IgD-negative memory B cell (primary cell): ENCODE measurements at regions not wholly inside any gene's neighbourhood (a gene's known extent, or its start where the extent isn't known, plus 50 kb on each side); places are given as distances from the start of the nearest gene placed in this dataset.

Experiments used
- H3K27ac Mint-ChIP-seq, 3 donors: one replicate each; pipeline ENCODE4 v1.8.0; 2020 to 2022; ENCODE audit warnings: mild to moderate bottlenecking in 3 of 3, mixed read lengths in 3 of 3, moderate library complexity in 1 of 3
- H3K27me3 Mint-ChIP-seq: one replicate; pipeline ENCODE4 v1.8.0; 2021; ENCODE audit warnings: mixed read lengths
- H3K36me3 Mint-ChIP-seq: one replicate; pipeline ENCODE4 v1.8.0; 2020; ENCODE audit warnings: mild to moderate bottlenecking, mixed read lengths
- H3K4me1 Mint-ChIP-seq, 3 donors: one replicate each; pipeline ENCODE4 v1.8.0; 2020 to 2022; ENCODE audit warnings: mixed read lengths in 3 of 3, mild to moderate bottlenecking in 1 of 3
- H3K4me3 Mint-ChIP-seq, 4 donors: one replicate each; pipeline ENCODE4 v1.8.0; 2020 to 2022; ENCODE audit warnings: mild to moderate bottlenecking in 4 of 4, mixed read lengths in 4 of 4, moderate library complexity in 3 of 4
- H3K9me3 Mint-ChIP-seq, 3 donors: one replicate each; pipeline ENCODE4 v1.8.0; 2020 to 2021; ENCODE audit warnings: mixed read lengths in 3 of 3, mild to moderate bottlenecking in 1 of 3

DNA sequence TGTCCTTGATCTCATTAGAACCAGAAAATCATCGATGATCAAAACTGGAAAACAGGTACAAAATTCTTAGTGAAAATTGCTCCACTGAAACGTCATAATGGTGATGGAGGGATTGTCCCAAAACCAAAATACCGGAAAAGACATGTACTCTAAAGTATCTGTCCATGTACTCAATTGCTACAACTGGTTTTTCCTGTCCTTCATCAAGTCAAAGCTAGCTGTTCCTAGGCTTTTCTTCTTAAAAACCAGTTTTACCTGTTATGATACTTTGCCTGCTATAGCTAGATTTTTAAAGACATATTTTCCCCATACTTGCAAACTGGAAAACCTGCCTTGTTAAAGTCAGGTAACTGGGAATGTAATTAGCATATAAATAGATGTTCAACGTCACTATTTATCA is 50.5 kb upstream of the LRRC1 start:
- Mint-ChIP-seq H3K9me3 (no peaks in the 10 kb centered on the region), H3K4me1 (no peaks in the 10 kb centered on the region), H3K27ac (no peak overlapping the region), H3K4me3 (no peak overlapping the region), H3K27me3 (peaks cover 2% of the 10 kb centered on the region), H3K36me3 (peaks cover 1% of the 10 kb centered on the region)

DNA sequence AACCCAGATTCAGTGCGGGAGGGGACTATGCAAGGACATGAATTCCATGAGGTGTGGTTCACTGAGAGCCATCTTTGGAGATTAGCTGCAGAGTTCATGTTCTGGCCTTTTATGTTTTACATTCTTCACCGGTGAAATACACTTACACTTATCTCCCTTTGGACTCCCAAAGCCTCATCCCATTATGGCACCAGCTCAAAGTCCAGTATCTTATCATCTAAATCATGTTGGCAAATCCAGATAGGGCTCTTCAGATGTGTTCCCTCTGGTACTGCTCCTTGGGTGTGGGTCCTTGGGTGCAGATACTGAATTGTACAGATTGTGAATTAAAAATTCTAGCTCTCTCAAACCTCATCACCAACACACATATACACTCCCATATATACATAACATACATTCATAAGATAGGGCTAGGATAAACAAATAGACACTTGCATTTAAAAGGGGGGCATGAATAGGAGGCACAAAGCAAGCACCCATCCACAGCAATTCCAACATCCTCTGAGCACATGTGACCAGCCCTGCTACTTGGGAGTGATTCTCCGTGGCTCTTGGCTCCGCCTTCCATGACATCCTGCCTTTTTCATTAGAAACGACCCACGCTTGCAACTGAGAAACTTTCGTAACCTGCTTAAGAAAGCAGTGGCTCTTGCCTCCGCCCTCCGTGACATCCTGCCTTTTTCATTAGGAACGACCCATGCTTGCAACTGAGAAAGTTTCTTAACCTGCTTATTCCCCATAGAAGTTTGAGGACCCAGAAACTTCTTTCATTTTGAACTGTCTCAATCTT is 53.6 kb upstream of the LRRC1 start:
- Mint-ChIP-seq H3K9me3 (no peaks in the 10 kb centered on the region), H3K36me3 (peaks cover 1% of the 10 kb centered on the region), H3K27me3 (peaks cover 6% of the 10 kb centered on the region), H3K4me3 (no peak overlapping the region), H3K4me1 (no peaks in the 10 kb centered on the region), H3K27ac (no peak overlapping the region)

DNA sequence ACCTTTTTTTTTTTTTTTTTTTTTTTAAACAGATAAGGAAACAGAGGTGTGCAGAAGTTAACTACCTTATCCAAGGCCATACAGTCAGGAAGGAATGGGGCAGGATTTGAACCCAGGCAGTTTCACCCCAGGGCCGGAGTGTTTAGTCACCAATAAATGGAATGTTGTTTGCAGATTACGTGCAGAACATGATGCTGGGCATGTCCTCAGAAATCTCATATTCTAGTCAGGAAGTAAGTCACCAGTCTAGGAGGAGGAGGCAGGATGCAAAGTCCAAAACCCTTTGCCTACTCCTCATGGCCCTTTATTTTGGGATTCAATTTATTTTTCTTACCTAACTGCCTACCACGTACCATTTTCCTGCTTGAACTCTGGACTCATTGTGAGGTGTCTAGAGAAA is 57.1 kb upstream of the LRRC1 start:
- no peak overlapping the region for H3K4me3 Mint-ChIP-seq
- H3K4me1 Mint-ChIP-seq: peaks cover 0 to 4% (median 4%) of the 10 kb centered on the region in 3 donors
- H3K36me3 Mint-ChIP-seq: no peaks in the 10 kb centered on the region
- peaks cover 9% of the 10 kb centered on the region for H3K27me3 Mint-ChIP-seq
- no peaks in the 10 kb centered on the region for H3K9me3 Mint-ChIP-seq
- no peak overlapping the region for H3K27ac Mint-ChIP-seq

DNA sequence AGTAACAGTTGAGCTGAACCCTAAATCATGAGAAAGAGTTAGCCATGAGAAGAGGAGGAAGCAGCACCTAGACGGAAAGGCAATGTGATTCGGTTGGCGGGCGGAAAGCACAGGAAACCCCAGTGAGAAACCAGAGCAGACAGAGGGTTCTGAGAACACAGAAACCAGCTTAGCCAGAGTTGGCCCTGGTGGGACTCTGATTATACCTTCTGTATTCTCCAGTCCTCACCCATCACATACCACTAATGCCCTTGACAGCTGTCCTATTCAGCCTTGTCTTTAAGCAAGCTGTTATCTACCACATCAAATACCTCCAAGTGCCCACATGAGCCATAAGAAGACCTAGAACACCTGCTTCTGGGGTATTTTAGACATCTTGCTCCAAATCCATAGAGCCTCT is 58.9 kb upstream of the LRRC1 start:
- Mint-ChIP-seq H3K36me3 (no peaks in the 10 kb centered on the region), H3K4me3 (no peak overlapping the region), H3K27ac (no peak overlapping the region), H3K9me3 (no peaks in the 10 kb centered on the region), H3K4me1 (peaks cover 0 to 4% (median 4%) of the 10 kb centered on the region in 3 donors), H3K27me3 (peaks cover 9% of the 10 kb centered on the region)

DNA sequence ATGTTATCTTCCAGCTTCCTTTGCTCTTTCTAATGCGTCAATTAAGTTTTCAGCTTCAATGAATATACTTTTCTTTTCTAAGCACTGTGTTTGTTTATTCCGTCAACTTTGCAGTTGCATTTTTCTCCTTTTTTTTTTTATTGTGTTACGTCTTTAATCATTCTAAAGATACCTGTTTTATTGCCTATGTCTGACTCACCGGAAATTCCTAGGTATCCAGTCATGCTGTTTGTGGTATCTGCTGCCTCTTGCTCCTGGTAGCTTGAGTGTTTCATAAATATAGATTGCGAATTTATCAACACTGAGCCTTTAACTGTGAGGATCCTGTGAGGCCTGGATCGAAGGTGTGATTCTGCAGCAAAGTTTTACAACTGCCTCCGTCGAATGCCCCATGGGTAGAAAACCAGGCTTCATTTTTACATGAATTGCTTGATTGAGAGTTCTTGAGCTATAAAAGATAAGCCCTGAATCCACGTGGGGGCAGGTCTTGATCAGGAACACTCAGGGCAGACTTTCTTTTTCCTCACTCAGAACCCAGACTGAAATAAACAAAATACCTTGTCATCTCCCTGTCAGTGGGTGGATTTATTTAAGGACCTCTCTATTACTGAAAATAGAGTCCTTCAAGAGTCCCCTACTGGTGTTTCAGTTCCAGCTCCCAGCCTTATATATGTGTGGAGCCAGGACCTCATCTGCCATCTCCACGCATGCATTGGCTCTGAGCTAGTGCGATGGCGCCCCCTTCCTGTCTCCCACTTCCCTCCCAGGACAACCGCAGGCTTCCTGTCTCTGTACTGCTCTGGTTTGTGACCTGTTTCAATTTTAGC is 60.1 kb upstream of the LRRC1 start:
- no peak overlapping the region for H3K27ac Mint-ChIP-seq
- H3K4me3 Mint-ChIP-seq: no peak overlapping the region
- H3K36me3 Mint-ChIP-seq: no peaks in the 10 kb centered on the region
- peaks cover 0 to 4% (median 4%) of the 10 kb centered on the region in 3 donors for H3K4me1 Mint-ChIP-seq
- H3K9me3 Mint-ChIP-seq: no peaks in the 10 kb centered on the region
- peaks cover 9% of the 10 kb centered on the region for H3K27me3 Mint-ChIP-seq

DNA sequence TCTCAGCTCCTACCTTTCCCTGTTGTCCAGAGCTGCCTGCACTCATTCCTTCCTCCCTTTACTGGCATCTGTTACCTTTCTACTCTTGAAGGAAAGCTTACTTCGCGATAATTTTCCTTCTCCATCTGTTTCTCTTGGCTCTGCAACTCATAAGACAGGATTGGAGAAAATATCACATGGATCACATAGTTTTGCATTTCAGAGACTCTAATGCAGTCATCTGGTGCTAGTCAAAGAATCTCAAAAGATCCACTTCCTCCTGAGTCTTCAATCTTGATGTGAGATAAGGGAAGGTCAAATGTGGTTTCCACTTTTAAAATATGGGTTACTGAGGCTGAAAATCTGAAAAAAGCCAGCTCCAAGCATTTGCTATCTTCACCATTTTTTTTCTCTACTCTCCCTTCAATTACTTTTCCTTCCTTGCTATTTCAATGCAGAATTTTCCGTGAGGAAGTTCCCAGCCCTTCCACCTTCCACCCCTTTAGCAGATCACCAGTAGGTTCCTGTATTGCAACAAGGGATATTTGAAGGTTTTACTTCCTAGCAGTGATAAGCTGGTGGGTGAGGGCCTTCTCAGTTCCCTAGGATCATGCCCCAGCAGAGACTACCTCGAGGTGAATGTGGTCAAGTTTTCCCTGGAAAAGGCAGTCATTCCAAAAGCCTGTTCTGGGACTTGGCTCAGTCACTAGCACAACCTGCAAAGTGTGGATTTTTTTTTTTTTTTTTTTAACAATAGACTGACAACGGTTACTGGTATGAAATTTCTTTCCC is 62.8 kb upstream of the LRRC1 start:
- peaks cover 5% of the 10 kb centered on the region for H3K27me3 Mint-ChIP-seq
- no peak overlapping the region for H3K4me3 Mint-ChIP-seq
- H3K9me3 Mint-ChIP-seq: no peaks in the 10 kb centered on the region
- peaks cover 0 to 9% (median 4%) of the 10 kb centered on the region in 3 donors for H3K4me1 Mint-ChIP-seq
- no peak overlapping the region for H3K27ac Mint-ChIP-seq
- no peaks in the 10 kb centered on the region for H3K36me3 Mint-ChIP-seq

DNA sequence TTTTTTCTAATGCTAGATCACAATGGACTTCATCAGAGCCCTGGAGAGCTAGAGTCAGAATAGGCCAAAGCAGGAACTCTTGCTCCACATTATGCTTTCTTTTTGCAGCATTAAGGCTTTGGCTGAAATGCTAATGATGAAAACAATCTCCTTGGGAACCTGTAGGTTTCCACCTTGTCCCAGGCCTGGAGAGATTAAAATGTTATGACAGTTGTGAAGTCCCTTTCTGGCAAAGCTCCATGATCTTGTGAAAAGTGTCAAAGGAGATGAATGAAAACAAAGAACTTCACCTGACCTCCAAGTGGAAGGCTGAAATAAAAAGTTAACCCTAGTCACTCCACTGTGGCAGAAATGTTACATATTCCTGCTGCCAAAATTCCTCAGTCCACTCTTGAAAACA is 64.0 kb upstream of the LRRC1 start:
- H3K27ac Mint-ChIP-seq: no peak overlapping the region
- no peak overlapping the region for H3K4me3 Mint-ChIP-seq
- H3K9me3 Mint-ChIP-seq: no peaks in the 10 kb centered on the region
- peaks cover 3 to 9% (median 3%) of the 10 kb centered on the region in 3 donors for H3K4me1 Mint-ChIP-seq
- no peaks in the 10 kb centered on the region for H3K36me3 Mint-ChIP-seq
- peaks cover 4% of the 10 kb centered on the region for H3K27me3 Mint-ChIP-seq

DNA sequence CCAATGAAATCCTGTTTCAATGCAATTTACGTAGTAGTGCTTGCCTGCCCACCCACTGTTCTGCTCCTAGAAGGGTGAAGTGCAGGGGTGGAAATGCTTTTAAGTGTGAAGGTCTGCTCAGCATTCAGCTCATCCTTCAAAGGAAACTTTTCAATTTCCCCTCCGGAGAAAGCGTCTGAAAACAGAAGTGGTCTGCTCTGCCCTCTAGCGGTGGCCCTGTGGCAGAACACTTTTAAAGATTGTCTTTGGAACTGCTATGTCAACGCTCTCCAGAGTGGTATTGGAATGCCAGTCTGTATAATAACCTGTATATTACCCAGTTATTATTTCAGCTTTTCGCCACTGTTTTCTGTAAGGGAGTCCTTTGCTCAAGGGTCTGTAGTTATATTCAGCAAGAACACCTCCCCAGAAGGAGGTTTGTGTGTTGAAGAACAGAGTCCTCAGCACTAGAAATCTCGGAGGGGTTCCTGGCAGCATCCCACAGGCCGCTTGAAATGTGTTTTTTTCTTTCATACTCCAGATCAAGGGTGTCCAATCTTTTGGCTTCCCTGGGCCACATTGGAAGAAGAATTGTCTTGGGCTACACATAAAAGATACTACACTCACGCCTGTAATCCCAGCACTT is 63.1 kb upstream of the KLHL31 start:
- H3K27me3 Mint-ChIP-seq: peaks cover 2% of the 10 kb centered on the region

DNA sequence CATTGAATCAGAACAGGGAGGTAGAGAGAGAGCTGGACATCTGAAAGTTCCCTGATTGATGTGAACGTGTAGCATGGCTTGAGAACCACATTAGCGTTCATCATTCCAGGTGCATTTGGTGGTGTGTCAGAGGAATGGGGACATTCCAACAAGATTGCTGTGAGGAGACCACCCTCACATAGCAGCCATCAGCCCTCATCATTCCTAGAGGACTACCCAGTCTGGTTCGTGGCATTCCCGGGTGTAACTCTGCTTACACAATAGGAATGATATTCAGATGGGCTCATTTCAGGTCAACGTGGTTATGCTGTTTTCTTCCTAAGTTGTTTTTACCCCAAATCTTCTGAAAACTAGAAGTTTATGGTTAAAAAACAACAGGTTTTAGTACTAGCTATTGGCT is 62.2 kb upstream of the KLHL31 start:
- Mint-ChIP-seq H3K27me3 (peaks cover 2% of the 10 kb centered on the region), H3K9me3 (no peaks in the 10 kb centered on the region), H3K4me1 (peaks cover 0 to 4% (median 4%) of the 10 kb centered on the region in 3 donors), H3K36me3 (no peaks in the 10 kb centered on the region), H3K27ac (peak overlapping the region in 1 of 3 donors; percentile 40), H3K4me3 (no peak overlapping the region)

More for the DNA sequence above, 63.1 kb upstream of the KLHL31 start:
- H3K27ac Mint-ChIP-seq: no peak overlapping the region
- H3K4me1 Mint-ChIP-seq: peaks cover 0 to 4% (median 4%) of the 10 kb centered on the region in 3 donors
- no peak overlapping the region for H3K4me3 Mint-ChIP-seq
- no peaks in the 10 kb centered on the region for H3K9me3 Mint-ChIP-seq
- no peaks in the 10 kb centered on the region for H3K36me3 Mint-ChIP-seq

DNA sequence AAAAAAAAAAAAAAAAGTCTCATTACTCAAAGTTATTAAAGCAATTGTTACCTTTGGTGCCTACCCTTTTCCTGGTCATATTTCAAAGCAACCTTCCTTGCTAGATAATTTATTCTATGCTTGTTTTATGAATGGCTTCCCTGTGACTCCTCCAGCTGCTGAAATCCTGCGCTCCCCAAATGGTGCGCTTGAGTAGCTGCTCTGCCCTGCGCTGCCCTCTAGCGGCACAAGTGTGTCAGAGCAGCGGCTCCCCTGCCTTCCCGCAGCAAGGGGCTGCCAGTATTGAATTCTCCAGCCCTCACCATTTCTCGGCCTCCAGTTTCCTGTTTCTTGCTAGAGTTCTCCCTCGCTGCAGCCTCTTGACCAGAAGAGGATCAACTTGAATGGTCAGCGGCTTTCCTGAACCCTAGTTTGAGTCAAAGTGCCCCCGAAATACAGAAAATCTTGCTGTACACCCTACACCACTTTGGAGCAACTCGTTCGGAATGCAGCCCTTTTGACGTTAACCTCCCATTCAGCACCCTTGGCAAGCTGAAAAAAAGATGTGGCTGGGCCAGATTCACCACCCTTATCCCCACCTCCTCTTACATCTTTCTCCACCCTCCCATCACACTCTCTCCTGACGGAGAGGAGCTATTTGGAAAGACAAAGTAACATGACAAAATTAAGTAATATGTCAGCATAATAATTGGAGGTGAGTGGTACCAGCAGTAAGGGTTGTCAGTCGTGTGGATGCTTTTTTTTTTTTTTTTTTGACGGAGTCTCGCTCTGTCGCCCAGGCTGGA is 60.4 kb upstream of the KLHL31 start:
- no peaks in the 10 kb centered on the region for H3K36me3 Mint-ChIP-seq
- H3K27ac Mint-ChIP-seq: peak overlapping the region in 1 of 3 donors; percentile 91
- H3K27me3 Mint-ChIP-seq: peaks cover 2% of the 10 kb centered on the region
- no peaks in the 10 kb centered on the region for H3K9me3 Mint-ChIP-seq
- H3K4me1 Mint-ChIP-seq: peaks cover 0 to 4% (median 4%) of the 10 kb centered on the region in 3 donors
- H3K4me3 Mint-ChIP-seq: no peak overlapping the region

DNA sequence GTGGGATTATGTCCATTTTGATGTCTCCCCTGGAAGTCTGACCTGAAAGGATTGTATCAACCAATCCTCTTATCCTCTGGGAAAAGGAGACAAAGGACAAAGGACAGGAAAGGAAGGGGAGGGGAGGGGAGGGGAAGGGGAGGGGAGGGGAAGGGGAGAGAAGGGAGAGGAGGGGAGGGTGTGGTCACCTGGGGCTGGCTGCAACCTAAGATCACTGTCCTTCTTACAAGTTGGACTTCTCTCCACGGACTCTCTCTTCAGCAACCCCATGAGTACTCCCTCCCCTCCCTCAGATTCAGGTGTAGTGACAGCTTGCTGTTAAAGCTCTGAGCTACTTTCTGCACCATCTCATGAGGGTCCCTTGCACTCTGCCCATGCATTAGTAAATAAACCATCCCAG is 58.9 kb upstream of the KLHL31 start:
- peaks cover 2% of the 10 kb centered on the region for H3K27me3 Mint-ChIP-seq
- no peaks in the 10 kb centered on the region for H3K9me3 Mint-ChIP-seq
- H3K4me3 Mint-ChIP-seq: no peak overlapping the region
- peaks cover 1% of the 10 kb centered on the region for H3K36me3 Mint-ChIP-seq
- peak overlapping the region in 1 of 3 donors; percentile 52 for H3K27ac Mint-ChIP-seq
- peaks cover 0 to 4% (median 4%) of the 10 kb centered on the region in 3 donors for H3K4me1 Mint-ChIP-seq

DNA sequence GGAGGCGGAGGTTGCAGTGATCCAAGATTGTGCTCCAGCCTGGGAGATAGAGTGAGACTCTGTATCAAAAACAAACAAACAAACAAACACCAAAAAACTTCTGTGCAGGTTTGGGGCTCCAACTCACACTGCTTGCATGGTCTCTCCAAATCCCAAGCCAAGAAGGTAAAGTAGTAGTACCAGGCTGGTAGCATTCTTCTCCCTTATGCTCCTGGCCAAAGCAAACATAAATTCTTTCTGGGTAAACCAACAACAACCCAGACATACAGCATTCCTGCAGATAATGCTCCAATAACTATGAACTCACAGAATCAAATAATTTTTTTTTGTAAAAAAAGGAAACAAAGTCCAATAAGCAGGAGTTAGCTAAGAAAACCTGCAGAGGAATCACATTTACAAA is 57.8 kb upstream of the KLHL31 start:
- no peaks in the 10 kb centered on the region for H3K9me3 Mint-ChIP-seq
- H3K4me1 Mint-ChIP-seq: peaks cover 2 to 6% (median 5%) of the 10 kb centered on the region in 3 donors
- no peak overlapping the region for H3K27ac Mint-ChIP-seq
- peaks cover 1% of the 10 kb centered on the region for H3K36me3 Mint-ChIP-seq
- H3K27me3 Mint-ChIP-seq: peaks cover 2% of the 10 kb centered on the region
- no peak overlapping the region for H3K4me3 Mint-ChIP-seq

DNA sequence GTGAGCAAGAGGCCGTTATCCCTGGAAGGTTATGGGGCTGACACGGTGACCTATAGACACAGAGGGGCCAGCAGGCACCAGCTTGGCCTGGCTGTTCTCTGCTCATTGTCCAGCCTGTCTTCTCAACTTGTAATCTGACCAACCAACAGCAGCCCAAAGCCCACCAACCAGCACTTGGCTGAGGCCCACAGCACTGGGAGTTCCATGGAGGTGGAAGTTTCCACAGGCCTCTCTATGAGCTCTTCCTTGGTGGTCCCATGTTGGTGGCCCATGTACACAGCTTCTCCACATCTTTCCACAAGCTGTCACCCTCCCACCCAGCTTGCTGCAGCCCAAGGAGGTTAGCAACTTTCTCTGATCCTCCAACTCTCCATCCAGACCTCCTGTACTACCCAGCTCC is 56.2 kb upstream of the KLHL31 start:
- Mint-ChIP-seq H3K4me1 (peaks cover 2 to 6% (median 5%) of the 10 kb centered on the region in 3 donors), H3K4me3 (no peak overlapping the region), H3K36me3 (peaks cover 1% of the 10 kb centered on the region), H3K9me3 (no peaks in the 10 kb centered on the region), H3K27ac (no peak overlapping the region), H3K27me3 (peaks cover 2% of the 10 kb centered on the region)
